Left cardiac atrium (tissue), 4 donors: ENCODE measurements at regions not wholly inside any gene's neighbourhood (a gene's known extent, or its start where the extent isn't known, plus 50 kb on each side); places are given as distances from the start of the nearest gene placed in this dataset.
A peak's percentile ranks its signal among the peaks of the same experiment; 100 is the strongest.
"Not testable (repeated sequence)": the region's sequence is repeated elsewhere in the genome, so short reads cannot be mapped to it uniquely, and the experiment has no call there.

Experiments used
- ATAC-seq, 2 donors: fragments of 200-7000 bp; cut with Tn5 transposase; one replicate each; pipeline ENCODE4 v1.9.1; 2020; ENCODE audit warnings: mild to moderate bottlenecking in 2 of 2, moderate library complexity in 2 of 2
- DNase-seq: peaks from one replicate; pipeline ENCODE4 v3.0.0-alpha.2; 2020
- intact Hi-C, 2 donors: fragments of 100-400 bp; cut with DNase I; formaldehyde crosslinking; loops; one replicate each; pipeline versions ENCODE4 v1.14.1 to v1.15.1; 2022 to 2023
- donor health status: DM: no; HTN: yes; CAD: no.
- donor health status: DM: no; HTN: yes; CAD: no; lungs with severe emphysema.
- donor health status: DM: yes; HTN: yes; CAD: no.
- donor health status: Dilated cardiomyopathy.

GRCh38 chr4:3939954-3940591 lies 173.9 kb downstream of the ADRA2C start:
- DNase-seq, ATAC-seq, intact Hi-C loops: not testable (repeated sequence)

- ATAC-seq, intact Hi-C loops, DNase-seq: not testable (repeated sequence)
Observed at GRCh38 chr4:3941735-3942522, 175.7 kb downstream of the ADRA2C start.

GRCh38 chr4:3942569-3942971 lies 176.4 kb downstream of the ADRA2C start:
- intact Hi-C loops, ATAC-seq: not testable (repeated sequence)

GRCh38 chr4:3943051-3943450 lies 176.9 kb downstream of the ADRA2C start:
- ATAC-seq, DNase-seq, intact Hi-C loops: not testable (repeated sequence)

More at GRCh38 chr4:3942569-3942971, 176.4 kb downstream of the ADRA2C start:
- DNase-seq, result peak; percentile 39

GRCh38 chr4:3945511-3946290 lies 179.5 kb downstream of the ADRA2C start:
- DNase-seq (no peak), ATAC-seq (no peak)
- intact Hi-C loops, result no loop called here

GRCh38 chr4:3946553-3946952 lies 180.4 kb downstream of the ADRA2C start:
- ATAC-seq, intact Hi-C loops, DNase-seq: not testable (repeated sequence)

- ATAC-seq, intact Hi-C loops, DNase-seq: not testable (repeated sequence)
Observed at GRCh38 chr4:3947761-3948160, 181.6 kb downstream of the ADRA2C start.

- not testable (repeated sequence) for ATAC-seq
Observed at GRCh38 chr4:3948210-3948609, 182.0 kb downstream of the ADRA2C start.

GRCh38 chr4:3949916-3950315 lies 183.7 kb downstream of the ADRA2C start:
- intact Hi-C loops, ATAC-seq, DNase-seq: not testable (repeated sequence)

More at GRCh38 chr4:3948210-3948609, 182.0 kb downstream of the ADRA2C start:
- DNase-seq, intact Hi-C loops: not testable (repeated sequence)

GRCh38 chr4:3952443-3953139 lies 186.4 kb downstream of the ADRA2C start:
- DNase-seq, ATAC-seq, intact Hi-C loops: not testable (repeated sequence)

- intact Hi-C loops, result not testable (repeated sequence)
Observed at GRCh38 chr4:3953140-3953489, 186.9 kb downstream of the ADRA2C start.

GRCh38 chr4:3954540-3955320 lies 188.5 kb downstream of the ADRA2C start:
- intact Hi-C loops, ATAC-seq: not testable (repeated sequence)
- peak; percentile 75 for DNase-seq

More at GRCh38 chr4:3953140-3953489, 186.9 kb downstream of the ADRA2C start:
- not testable (repeated sequence) for DNase-seq, ATAC-seq

- ATAC-seq, result peak; percentile 100
- DNase-seq, result peak; percentile 100
- intact Hi-C loops, result not testable (repeated sequence)
Observed at GRCh38 chr4:3955321-3956164, 189.4 kb downstream of the ADRA2C start.

- ATAC-seq, intact Hi-C loops, DNase-seq: not testable (repeated sequence)
Observed at GRCh38 chr4:3956165-3956867, 190.1 kb downstream of the ADRA2C start.

GRCh38 chr4:3961091-3961672 lies 195.0 kb downstream of the ADRA2C start:
- ATAC-seq, DNase-seq, intact Hi-C loops: not testable (repeated sequence)
